ENCODE measurements at regions not wholly inside any gene's neighbourhood (a gene's known extent, or its start where the extent isn't known, plus 50 kb on each side); places are given as distances from the start of the nearest gene placed in this dataset.
"Not testable (repeated sequence)": the region's sequence is repeated elsewhere in the genome, so short reads cannot be mapped to it uniquely, and the experiment has no call there.

DNA sequence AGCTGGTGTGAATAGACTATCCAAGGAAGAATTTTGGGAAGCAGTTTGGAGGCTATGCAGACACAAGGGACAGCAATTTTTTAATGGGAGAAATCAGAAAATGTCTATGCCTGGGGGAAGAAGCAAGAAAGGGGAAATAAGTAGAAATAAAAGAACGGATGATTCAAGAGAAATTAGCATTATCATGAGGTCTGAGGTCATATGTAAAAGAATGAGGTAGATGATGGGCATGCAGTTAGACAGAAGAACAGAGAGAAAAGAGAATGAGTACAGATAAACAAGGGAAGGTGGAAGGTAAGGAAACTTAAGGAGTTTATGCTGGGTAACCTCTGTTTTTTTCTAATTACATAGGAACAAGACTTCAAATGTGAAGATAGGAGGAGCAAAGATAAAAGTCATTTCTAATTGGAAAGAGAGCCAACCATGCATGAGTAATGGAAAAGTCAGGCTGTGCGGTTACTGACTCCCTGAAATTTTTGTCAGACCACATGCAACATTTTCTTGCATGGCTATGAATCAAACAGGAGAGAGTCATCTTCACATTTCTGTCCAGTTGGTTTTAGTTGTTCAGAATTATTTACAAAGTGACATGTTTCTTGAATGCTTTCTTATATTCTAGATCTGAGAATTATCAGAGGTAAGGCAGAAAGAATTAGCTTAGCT lies 101.0 kb upstream of the PIK3R1 start:
- DNase-seq, result peak; percentile 94

DNA sequence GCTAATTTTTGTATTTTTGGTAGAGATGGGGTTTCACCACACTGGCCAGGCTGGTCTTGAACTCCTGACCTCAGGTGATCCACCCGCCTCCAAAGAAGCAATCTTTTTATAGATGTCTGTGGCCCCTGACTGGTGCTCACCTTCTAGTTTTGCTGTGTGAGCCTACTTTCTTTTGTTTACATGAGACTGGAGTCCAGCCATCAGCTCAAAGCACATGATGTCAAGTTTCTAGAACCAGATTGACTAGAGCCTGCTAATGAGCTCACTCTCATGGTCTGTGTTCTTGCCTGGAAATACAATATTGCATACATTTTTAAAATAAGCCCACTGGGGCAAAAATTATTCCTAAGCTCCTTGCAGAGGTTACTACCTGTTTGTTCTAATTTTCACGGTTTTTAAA lies 102.9 kb upstream of the PIK3R1 start:
- no peak for DNase-seq

DNA sequence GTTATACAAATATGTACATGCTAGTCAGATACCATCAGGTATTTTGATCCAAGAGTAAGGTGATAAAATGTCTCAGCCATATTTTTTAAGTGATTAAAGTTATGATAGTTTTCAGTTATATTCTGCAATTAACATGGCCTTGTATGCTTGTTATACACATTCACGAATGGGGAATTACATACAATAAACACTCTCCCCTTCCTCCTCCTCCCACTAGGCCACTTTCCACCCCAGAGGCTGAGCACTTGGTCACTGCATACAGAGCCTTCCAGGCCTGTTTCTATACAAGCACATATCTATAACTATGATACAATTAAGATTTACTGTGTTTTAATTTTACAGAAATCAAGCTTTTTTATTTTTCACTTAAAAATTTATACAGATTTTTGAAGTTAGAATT lies 104.7 kb upstream of the PIK3R1 start:
- no peak for DNase-seq

DNA sequence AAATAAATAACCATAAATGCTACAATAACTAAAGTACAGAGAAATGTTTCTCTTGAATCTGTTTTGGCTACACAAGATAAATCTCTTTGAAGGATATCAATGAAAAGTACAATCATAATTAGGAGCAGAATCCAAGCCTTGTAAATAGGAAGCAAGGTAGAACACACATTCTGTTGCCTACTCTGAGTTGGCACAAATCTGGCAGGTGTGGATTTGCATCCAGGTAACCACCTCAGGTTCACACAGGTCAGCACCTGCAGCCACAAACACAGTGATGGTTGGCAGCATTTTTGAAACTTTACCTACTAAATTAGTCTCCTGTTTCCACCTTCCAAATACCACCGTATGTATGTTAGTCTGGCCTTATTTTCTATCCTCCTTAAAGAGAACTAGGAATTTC lies 105.3 kb upstream of the PIK3R1 start:
- DNase-seq, result no peak

DNA sequence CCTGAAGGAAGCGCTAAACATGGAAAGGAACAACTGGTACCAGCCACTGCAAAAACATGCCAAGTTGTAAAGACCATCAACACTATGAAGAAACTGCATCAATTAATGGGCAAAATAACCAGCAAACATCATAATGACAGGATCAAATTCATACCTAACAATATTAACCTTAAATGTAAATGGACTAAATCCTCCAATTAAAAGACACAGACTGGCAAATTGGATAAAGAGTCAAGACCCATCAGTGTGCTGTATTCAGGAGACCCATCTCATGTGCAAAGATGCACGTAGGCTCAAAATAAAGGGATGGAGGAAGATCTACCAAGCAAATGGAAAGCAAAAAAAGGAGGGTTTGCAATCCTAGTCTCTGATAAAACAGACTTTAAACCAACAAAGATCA lies 111.3 kb upstream of the PIK3R1 start:
- not testable (repeated sequence) for DNase-seq

DNA sequence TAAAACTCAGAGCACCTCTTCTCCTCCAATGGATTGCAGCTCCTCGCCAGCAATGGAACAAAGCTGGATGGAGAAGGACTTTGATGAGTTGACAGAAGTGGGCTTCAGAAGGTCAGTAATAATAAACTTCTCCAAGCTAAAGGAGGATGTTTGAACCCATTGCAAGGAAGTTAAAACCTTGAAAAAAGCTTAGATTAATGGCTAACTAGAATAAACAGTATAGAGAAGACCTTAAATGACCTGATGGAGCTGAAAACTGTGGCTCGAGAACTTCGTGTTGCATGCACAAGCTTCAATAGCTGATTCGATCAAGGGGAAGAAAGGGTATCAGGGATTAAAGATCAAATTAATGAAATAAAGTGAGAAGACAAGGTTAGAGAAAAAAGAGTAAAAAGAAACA lies 112.3 kb upstream of the PIK3R1 start:
- not testable (repeated sequence) for DNase-seq

DNA sequence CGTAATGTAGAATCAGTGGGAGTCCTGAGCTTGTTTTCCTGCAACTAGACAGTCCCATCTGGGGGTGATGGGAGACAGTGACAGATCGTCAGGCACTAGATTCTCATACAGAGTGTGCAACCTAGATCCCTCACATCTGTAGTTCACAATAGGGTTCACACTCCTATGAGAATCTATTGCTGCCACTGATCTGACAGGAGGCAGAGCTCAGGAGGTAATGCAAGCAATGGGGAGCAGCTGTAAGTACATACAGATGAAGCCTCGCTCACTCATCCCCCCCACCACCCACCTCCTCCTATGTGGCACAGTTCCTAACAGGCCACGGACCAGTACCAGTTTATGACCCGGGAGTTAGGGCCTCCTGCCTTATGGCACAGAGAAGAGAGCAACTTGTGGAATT lies 116.2 kb upstream of the PIK3R1 start:
- DNase-seq, result no peak

DNA sequence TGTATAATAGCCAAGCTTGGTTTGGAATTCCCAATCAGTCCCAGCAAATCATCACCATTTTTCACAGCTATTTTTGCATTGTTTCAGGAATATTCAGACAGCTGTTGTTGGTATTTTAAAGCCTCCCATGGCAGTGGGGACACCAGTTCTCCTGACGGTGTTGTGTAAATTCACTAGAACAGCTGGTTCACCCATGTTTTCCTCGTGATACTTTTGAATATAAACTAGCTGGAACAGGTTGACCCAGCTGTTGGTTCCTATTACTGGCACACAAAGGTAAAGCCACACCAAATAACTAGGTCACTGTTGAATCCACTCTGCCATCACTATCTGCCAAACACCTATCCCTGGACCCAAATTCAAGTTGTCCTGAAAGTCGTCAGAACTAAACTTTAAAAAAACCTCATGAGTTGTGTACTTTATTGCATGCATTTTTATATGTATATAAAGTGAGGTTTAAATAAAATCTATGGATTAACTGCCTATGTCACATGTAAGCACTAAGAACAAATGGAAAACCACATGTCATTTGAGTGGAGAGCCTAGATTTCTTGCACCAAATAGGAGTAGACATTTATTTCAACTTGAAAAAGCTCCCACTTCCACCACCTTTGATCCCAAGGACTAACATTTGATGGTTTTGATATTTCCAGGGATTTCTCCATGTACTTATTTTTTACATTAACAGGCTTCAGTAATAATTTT lies 121.9 kb upstream of the PIK3R1 start:
- DNase-seq, result no peak

DNA sequence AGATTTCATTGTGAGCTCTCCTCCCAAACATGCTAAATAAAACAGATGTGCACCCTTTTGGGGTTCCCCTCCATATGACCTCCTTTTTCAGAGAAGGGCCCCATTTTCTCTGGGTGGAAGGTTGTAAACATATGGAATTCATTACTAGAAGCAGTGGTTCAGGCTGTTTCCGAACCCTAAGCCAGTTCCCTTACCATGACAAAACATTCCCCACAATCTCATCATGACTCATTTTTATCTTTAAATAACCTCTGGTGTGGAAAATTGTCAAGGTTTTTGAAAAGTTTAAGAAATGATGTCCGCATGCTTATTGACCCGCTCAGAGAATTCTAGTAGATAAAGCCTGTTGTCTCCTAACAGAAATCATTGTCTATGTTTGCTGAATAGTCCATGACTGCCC lies 127.3 kb upstream of the PIK3R1 start:
- peak; percentile 90 for DNase-seq

DNA sequence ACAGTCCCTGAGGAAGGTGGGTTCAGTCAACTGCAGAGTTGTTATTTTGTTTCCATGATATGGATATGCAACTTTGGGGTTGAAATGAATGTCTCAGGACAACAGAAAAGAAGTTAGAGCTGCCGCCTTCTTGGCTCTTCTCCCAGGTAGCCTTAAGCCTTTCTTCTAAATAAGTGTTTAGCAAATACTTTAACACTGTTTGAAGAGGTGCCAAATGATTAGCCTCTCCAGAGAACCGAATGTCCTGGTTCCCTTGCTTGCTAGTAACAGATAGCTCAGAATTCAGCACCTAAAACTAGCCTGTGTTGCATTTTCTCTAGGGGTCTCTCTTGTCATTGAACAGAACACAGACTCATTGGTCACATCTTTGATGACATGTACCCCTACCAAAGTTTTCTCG lies 127.7 kb upstream of the PIK3R1 start:
- no peak for DNase-seq

DNA sequence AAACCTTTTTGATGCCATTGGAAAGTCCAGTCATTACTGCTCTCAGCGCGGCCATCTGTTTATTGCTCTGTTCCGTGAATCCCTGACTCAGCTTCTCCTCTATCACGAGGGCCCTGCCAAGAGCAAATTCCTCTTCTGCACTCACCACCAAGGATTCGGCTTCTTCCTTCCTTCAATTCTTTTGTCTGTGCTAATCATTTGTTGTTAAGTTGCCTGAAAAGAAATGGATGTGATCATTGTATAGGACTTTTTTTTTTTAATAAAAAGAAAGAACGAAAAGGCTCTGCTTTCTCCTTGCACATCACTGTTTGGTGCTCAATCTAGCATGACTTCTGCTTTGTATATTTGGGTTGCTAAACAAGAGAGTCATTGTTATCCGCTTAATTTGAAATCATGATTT lies 128.7 kb upstream of the PIK3R1 start:
- peak; percentile 86 for DNase-seq

DNA sequence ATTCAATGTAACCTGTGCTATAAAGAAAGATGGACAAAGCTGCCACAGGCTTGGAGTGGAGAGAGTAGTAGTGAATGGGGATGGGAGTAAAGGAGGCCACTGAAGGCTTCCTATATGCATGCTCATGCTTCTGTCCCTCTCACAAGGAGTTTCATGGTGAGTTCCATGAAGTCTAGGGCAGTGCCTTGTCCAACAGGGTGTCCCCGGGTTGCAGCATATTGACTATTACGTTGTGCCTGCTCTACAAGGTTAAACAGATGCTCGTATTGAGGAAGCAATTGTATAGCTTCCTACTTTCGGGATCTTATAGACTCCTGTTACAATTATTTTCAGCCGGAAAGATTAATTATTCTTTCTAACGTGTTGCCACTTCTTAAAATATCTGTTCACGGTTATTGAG lies 129.1 kb upstream of the PIK3R1 start:
- DNase-seq, result no peak

DNA sequence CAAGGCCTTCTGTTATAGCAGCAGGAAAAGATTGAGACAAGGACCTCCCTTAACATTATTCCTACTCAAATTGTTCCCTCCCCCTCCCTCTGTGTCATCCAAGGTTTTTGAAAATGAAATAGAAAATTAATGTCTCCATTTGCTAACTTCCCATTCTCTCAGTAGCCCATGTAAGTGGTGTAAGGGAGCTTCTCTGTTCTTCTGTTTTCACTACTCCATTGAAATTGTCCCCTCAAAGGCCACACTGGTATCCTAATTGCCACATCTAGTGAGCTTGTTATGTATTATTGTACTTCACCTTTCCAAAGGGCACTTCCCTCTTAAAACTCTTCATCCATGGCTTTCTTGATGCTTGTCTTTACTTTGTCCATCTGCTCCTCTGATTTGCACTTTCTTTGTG lies 131.2 kb upstream of the PIK3R1 start:
- no peak for DNase-seq

DNA sequence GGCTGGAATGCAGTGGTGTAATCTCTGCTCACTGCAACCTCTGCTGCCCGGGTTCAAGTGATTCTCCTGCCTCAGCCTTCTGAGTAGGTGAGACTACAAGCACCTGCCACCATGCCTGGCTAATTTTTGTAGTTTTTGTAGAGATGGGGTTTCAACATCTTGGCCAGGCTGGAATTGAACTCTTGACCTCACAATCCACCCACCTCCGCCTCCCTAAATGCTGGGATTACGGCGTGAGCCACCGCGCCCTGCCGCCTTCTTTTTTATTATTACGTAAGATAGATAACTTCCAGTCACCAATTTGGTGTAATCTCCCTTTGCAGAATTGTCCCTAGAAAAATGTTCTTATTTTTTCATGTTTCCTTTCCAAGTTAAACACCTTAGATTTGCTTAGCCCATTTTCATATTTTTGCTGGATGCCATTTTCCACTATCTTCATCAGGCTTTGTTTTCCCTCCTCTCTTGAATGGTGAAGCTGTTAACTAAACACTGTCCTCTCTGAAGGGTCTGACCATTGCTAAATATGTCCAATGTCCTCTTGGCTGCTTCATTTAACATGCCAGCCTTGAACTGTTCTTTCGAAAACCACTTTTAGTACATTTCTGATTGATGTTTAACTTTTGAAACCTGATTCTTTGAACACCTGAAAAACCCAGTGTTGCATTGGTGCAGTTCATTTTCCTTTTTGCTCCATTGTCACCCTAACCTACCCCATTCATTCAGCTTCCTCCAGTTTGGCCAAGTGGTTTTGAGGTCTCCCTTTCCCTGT lies 135.1 kb upstream of the PIK3R1 start:
- DNase-seq, result no peak

DNA sequence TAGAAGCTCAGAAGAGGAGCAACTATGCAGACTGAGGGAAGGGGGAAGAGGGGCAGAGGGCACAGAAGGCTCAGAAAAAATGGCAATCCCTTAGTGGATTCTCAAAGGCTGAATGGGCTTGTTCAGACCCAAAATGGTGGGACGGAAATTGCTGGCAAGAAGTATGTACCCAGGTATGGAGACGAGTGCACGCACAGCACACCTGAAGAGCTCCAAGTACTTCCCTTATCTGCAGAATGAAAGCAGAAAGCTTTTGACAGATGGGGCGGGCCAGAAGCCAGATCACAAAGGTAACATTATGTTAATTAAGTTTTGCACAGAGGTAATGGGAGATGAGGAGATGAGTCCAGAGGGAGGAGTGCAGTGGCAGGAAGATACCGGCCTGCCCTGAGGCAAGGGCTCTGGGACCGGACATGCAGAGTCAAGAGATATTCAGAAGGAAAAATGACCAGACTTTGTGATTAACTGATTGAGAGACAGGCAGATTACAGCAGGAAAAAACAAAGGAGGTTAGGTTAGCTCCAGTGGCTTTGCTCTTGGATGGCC lies 138.1 kb upstream of the PIK3R1 start:
- DNase-seq, result no peak

DNA sequence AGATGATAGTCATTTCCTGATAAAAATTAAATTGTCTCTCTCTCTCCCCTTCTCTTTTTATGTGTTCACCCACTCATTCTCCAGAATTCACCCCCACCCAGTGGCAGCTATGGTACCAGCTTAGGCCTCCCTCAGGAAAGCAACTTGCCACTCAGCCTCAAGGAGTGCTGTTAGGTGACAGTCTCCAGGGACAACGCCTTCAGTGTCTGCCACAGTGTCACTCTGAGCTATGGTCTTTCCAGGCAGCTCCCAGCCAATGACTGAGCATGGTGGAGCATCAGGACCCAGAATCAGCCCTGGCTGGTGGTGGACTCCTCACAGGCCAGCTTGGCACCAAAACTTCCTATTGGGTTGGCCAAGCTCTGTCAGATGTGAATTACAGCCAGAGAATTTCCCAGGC lies 140.9 kb upstream of the PIK3R1 start:
- no peak for DNase-seq

DNA sequence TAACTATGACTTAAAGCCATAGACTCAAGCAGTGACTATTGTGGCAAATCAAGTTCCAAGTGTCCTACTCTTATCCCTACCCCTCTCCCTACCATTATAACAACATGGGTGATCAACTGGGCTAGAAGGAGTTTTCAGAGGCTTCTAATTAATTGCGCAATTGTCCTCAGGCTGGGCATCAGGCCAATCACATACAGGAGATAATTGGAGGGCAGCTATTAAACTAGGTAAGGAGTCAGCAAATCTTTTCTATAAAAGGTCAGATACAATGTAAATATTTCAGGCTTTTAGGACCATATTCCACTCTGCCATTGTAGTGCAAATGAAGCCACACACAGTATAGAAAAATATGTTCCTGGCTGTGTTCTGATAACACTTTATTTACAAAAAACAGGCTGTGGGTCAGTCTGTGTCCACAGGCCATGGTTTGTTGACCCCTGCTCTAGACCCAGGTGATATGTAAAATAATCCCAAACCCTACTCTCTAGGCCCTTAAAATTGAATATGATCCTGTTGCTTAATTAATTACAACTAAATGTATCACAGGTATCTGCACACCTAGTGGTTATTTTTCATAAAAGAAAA lies 141.4 kb upstream of the PIK3R1 start:
- no peak for DNase-seq

DNA sequence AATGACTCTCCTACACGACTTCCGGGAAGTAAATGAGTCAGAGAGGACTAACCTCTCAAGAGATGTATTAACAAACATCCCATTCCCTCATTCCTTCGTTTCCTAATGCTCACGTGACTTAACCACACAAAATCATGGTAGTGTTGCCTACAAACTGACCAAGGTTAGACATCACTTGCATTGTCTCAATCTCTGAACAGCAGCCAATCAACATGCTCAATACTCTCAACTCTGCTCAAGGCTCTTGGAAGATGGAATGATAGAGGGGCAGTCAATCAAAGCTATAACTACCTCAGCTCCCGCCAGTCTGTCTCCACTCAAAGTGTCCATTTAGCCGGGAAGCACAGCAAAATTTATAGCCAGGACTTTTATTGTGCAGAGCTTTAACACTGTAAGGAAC lies 143.8 kb upstream of the PIK3R1 start:
- DNase-seq, result peak; percentile 31

DNA sequence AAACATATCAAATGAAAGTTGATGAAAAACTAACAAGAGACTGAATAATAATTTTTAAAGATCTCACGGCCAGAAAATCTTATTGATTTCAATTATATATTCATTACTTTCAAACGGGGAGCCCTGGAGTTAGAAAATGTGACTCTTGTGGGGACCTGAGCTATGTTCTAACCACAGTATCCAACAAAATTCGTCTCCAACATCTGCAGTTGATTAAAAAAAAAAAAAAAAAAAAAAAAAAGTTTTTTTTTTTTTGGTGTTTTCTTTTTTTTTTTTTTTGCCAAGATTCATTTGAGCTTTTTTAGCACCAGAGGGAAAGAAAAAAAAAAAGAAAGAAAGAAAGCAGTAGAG lies 144.3 kb upstream of the PIK3R1 start:
- DNase-seq, result no peak

DNA sequence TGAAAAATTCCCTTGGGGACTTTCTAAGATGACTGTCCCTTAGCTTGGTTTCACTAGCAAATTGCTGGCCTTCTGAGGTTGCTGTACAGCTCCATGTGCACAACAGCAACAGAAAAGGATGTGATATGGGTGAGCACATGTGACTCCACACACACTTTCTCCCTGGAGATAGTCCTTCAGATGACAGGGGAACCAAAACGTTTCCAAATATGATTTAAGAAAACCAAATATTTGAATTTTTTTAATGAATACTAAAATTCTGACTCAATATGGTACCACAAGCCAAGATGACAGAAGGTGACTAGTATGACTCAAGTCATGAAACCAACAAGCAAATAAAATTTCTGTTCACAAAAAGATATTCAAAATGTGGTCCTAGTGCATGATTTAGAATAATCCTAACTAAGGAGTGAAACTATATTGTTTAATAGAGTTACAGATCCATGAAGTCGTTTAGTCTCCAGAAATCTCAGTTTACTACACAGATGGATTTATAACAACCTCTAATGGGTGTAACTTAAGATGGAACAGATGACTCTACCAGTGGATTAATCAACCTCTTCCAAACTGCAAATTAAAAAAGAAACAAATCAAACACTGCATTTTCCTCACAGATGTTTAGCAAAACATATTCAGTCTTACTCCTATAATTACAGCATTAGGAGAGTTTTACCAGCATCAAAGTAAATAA lies 144.8 kb upstream of the PIK3R1 start:
- DNase-seq, result no peak

DNA sequence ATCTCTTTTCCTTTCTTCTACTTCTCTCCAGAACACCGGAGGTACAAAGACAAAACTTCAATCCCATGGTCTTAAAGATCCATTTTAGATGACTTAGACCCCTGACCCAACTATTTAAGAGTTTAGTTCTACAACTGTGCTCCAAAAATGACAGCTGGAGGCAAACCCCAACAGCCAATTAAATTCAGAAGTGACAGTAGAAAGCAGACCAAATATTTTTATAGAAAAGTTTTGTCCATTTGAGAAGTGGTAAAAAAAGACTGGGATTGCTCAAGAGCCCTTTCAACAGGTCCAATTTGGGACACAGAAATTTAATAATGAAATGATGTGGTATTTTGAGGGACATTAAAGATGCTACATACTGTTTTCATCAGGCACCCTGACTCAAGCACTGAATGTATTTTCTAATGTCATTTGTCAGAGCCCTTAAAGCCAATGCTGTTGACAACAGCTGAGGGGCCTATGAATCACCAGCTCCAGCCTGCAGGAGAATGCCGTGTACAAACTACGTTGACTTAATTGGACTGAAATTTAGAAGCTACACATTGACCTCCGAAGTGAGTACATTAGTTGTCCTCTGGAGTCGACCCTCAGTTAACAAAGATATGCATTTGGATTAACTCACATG lies 147.5 kb upstream of the PIK3R1 start:
- peak; percentile 60 for DNase-seq

DNA sequence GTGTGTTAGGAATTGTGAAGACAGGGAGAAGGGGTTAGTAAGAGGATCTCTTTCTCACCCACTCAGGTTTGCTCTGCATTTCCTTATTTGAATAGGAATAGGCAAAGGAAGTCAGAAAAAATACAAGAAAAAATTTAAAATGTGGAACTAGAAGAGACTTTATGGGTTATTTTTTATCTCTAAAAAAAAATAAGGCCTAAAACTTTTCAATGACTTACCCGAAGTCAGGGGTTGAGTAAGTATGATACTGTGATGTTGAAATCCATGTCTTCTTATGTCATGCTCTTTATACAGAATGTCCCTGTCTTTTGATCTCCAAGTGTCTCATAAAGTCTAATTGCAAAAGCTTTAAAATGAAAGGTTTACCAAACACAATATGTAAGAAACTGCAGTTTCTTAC lies 148.3 kb upstream of the PIK3R1 start:
- no peak for DNase-seq
